HG02981 (cell line): ENCODE measurements at regions not wholly inside any gene's neighbourhood (a gene's known extent, or its start where the extent isn't known, plus 50 kb on each side); places are given as distances from the start of the nearest gene placed in this dataset.

Experiments used
- ATAC-seq: cut with Tn5 transposase; IDR thresholded peaks from one replicate; pipeline ENCODE4 v1.9.1; 2021; ENCODE audit warnings: mild to moderate bottlenecking, moderate library complexity; ENCODE audit not compliant: unreplicated experiment

DNA sequence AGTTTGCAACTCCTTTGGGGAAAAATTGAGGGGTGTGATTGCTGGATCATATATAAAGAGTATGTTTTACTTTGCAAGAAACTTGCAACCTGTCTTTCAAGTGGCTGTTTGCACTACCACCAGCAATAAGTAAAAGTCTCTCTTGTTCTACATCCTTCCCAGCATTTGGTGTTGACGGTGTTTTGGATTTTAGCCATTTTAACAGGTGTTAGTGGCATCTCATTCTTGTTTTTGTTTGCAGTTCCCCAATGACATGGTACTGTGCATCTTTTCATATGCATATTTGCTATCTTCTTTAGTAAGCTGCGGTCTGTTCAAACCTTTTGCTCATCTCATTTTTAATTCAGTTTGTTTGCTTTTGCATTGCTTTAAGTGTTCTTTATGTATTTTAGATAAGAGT is 535.5 kb downstream of the LRRIQ3 start:
- no peak for ATAC-seq

DNA sequence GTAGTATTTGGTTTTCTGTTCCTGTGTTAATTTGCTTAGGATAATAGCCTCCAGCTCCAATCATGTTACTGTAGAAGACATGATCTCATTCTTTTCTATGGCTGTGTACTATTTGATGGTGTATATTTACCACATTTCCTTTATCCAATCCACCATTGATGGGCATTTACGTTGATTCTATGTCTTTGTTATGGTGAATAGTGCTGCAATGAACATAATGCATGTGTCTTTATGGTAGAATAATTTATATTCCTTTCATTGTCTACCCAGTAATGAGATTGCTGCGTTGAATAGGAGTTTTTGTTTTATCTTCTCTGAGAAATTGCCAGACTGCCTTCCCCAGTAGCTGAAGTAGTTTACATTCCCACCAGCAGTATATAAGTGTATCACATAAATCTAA is 538.8 kb downstream of the LRRIQ3 start:
- no peak for ATAC-seq

DNA sequence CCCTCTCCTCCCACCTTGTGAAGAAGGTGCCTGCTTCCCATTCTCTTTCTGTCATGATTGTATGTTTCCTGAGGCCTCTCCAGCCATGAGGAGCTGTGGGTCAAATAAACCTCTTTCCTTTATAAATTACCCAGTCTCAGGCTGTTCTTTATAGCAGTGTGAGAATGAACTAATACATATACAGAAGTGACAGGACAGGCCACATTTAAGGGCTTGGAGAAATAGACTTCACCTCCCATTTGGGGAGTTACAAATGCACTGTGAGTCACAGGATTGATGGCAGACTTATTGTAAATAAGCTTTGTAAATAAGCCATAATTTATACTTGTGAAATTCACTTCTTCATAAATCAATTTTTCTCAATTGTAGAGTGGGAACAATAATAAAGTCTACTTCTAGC is 543.3 kb downstream of the LRRIQ3 start:
- no peak for ATAC-seq

DNA sequence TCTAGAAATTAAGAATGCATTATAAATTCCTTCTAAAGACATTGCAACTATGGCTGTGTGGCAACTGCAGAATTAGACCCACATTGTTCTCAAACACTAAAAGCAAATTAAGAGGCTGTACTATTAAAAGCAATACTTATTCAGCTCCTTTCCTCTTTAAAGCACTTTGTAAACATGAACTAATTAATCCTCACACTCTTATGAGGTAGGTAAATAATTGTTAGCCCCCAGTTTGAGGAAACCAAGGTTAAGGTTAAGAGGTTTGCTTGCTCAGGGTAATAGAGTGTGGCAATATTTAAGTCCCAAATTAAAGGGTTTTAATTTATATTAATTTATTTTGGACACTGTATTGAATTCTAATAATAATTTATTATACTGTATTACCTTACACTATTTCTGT is 553.8 kb downstream of the LRRIQ3 start:
- ATAC-seq, result no peak

DNA sequence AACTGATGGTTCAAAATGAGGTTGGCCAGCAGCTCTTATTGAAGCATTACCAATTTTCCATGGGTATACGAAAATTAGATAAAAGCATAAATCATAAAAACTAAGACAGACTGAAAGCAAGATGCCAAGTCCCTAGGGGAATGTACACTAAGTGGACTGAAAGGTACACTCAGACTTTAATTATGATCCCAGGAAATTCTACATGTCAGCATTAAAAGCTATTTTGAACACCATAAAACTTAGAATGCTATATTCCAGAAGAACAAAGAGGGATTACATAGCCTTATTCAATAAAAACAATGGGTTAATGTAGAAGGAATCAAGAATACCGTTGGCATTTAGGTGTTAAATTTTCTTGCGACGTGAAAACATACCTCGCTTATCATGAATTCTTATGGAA is 558.5 kb downstream of the LRRIQ3 start:
- no peak for ATAC-seq

DNA sequence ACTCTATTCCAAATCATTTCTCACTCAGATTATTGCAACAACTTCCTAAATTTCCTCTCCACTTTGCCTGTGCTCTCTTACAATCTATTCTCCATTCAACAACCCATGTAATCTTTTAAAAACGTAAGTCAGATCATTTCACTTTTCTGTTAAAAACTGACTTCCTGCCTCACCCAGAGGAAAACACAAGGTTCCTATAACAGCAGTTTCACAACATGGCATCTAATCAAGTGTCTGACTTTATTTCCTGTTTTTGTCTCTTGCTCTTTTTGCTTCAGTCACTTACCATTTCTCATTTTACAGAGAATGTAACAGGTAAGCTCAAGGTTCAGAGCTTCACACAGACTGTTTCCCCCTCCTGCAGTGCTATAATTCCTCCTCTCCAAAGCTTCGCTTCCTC is 560.7 kb downstream of the LRRIQ3 start:
- ATAC-seq, result no peak

DNA sequence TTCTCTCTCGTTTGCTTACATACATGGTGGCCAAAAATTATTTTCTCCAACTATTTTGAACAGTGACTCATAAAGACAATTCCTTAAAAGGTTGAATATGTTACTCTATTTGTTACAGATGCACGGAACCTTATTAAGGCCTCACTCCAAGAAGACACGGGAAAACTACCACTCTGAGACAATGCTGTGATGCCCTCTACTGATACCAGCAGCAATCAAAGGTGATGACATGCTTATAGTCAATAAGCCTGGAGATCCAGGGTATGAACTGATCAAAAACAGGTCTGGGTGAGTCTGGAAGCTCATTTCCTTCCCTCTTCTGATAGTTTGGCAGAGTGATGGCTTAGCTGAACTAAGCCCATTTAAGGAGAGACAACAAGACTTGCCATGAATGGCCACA is 563.0 kb downstream of the LRRIQ3 start:
- ATAC-seq, result no peak

DNA sequence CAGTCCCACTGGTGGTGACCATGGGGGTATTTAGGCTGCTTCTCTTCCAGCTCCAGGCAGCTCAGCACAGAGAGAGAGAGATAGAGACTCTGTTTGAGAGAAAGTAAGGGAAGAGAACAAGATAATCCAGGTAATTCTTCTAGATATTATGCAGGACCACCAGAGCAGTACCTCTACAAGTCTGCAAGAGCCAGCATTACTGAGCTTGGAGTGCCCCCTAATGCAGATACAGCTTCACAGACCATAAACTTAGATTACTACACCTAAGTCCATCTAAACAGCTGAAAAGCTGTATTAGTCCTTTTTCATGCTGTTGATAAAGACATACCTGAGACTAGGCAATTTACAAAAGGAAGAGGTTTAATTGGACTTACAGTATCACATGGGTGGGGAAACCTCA is 570.3 kb downstream of the LRRIQ3 start:
- ATAC-seq, result no peak

DNA sequence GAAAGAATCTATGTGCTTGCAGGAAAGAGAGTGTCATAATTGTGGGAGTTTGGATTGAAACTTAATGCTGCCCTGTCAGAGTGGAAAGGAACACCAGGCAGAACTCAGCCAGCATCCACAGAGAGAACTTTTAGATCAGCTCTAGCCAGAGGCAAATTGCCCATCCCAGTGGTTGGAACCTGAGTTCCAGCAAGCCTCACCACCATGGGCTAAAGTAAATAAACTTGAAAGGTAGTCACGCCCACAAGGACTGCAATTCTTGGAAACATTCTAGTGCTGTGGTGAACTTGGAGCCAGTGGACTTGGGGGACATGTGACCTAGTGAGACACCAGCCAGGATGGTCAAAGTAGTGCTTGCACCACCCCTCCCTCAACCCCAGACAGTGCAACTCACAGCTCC is 571.6 kb downstream of the LRRIQ3 start:
- ATAC-seq, result no peak

DNA sequence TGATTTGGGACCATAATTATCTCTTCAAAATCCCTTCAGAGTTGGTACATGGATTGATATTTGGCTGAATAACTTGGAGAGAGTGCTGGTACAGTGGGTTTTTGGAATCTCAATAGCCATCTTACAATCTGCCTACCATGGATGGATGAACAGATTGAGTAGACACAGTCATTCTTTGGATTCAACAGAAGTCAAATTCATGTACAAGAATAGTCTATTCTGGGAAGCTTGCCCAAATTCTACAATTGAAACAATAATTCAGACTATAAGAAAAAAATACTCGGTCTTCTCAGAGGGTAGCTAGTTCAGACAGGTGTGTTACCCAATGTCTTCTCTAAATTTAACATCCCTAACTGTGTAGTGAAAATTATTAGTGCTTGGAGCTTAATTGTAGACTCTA is 574.0 kb downstream of the LRRIQ3 start:
- no peak for ATAC-seq

DNA sequence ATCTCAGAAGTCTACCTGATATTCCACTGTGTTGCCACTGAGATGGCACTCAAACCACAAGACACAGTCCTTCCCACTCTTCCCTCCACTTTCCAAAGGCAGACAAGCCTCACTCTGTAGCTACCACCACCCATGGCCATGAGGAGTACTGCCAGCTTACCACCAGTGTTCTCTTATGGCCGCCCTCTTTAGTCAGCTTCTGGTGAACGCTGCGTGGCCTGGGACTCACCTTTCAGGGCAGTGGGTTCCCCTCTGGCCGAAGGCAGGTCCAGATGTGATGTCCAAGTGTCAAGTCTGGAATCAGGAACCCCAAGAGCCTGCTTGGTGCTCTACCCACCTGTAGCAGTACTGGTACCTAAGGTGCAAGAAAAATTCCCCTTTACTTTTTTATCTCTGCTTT is 580.8 kb downstream of the LRRIQ3 start:
- ATAC-seq, result no peak

DNA sequence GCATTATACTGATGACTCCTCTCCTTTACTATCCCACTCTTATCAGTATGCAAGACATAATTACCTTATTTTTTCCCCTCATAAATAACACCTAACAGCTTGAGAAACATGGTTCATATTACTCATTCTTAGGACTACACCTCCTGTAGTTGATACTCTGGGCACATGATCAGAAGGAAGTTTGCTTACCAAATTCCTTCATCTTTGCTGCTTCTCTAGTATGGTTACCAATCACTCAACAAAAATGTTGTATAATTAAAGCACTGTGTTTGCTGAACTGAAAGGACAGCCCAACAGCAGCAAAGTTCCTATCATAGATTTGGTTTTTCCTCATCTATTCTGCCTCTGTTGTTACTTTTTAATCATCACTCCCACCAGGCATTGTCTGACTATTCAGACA is 586.3 kb downstream of the LRRIQ3 start:
- no peak for ATAC-seq

DNA sequence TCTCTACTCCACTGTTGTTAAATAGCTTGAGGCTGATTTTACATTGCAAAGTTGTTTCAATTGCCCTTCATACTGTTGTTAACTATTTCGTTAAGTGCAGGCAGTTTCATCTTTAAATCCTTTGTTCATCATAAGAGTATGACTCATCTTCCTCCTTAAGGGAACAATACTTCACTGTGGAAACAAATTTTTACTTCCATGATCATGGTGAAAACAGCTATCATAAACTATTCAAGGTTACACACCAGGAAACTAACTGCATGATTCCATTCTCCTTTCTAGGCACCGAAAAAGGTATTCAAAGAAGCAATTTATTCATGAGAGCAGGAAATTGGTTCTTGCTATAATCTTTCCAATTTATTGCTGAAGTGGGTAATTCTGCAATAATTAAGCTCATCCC is 593.2 kb downstream of the LRRIQ3 start:
- no peak for ATAC-seq

DNA sequence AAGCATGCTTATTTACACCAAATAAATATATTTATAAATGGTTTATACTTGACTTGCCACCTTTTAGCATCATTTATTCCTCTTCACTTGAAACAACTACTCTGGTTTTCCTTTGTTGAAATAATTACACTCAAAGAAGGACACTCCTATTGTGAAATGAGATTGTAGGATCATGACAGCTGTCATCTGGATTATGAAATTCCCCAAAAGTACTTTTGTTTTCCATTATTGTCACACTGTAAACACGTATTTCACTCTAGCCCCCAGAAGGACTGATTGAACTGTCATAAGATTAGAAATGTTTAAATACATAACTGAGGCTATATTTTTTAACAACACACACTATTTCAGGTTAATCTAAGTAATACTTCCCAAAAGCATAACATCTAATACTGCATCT is 593.8 kb downstream of the LRRIQ3 start:
- ATAC-seq, result no peak

DNA sequence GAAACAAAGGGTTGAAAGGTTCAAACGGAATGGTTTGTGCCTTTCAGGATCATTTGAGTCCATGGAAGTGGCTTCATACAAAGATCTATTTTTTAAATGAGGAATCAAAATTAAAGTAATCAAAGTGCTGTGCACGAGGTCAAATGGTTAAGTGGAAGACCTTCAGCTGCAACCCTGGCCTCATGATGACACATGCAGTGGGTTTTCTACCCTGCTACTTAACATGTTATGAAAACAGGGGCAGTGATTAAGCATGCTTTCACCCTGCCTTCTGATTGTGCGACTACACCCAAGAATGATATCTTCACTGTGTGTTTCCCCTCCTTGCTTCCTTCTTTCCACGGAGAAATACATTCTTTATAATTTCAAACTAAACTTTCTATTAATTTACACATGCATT is 604.2 kb downstream of the LRRIQ3 start:
- no peak for ATAC-seq

DNA sequence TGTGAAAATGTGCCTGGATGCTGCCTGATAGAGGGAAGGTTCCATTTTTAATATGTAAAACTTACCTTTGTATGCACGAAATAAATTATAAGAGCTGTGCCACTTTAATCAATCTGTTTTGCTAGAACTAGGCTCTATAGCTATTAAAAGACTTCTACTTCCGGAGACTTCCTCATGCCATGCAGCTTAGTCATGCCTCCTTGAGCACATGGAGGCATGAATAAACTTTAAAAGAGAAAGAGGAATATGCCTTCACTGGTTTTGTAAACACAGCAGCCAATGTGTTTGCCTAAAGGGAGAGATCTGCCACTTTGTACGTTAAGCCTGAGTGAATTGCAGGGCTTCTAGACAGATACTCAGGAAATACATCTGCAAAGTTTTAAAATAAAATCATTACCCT is 604.6 kb downstream of the LRRIQ3 start:
- ATAC-seq, result no peak

DNA sequence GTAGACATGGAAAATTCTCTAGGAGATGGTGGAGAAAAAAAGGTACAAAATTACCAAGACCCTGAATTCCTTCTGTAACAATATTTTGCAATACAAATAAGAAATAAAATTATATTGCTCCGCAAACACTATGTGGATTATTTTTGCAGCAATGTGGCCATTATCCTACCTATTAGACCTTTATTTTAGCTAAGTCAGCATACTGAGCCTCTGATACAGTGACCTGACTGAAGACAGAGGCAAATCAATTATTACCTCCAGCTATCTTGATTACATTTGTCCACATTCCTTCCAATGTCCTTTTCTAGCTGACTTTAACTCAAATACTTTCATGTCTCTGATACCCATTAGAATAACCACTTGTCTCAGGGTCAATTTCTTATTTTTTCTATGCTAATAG is 610.9 kb downstream of the LRRIQ3 start:
- no peak for ATAC-seq

DNA sequence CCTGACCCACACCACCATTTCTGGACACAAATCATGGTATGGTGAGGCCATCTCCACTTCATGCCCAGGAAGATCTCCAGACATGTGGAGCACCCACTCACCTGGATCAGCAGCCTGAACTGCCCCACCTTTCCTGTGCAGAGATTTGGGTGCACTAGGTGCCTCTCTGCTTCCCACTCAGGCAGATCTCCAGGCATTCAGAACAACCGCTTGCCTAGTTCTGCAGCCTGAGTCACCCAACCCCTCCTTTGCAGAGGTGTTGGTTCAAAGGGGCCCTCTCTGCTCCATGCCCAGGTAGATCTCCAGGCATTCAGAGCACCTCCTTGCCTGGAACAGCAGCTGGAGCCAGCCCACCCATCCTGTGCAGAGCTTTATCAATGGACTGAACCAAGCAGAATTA is 620.8 kb downstream of the LRRIQ3 start:
- ATAC-seq, result no peak

DNA sequence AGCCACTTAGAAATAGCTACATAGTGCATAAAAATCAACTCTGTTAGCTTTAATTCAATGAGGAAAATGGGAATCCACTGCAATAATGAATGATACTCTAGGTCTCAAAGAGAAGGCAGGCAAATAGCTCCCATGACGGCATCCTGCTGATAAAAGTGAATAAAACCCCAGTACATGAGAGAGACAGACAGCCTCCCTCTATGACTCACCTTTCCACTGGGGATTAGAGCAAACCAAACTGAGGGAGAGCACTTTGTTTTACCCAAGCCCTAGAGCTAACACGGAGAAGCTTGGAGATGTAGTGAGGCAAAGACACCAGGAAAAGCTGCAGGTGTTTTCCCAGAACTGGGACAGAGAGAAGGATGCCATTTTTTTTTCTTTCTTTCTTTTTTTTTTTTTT is 621.9 kb downstream of the LRRIQ3 start:
- ATAC-seq, result no peak

DNA sequence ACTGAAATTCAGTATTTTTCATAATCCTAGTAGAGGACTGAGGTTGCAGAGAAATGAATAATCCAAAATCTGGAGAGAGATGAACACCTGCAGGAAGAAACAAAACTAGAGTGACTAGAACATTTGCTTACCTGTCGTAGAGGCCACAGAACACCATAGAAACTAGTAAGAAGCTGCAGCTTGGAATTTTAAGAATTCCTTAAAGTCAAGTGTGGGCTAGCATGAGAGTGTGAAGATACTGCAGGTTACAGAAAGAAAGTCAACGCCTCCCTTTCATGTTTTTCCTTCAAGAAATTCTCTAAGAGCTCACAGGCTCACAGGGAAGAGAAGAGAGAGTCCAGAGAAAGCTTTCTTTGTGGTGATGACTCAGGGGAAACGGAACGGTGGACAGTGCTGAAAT is 633.7 kb downstream of the LRRIQ3 start:
- no peak for ATAC-seq

DNA sequence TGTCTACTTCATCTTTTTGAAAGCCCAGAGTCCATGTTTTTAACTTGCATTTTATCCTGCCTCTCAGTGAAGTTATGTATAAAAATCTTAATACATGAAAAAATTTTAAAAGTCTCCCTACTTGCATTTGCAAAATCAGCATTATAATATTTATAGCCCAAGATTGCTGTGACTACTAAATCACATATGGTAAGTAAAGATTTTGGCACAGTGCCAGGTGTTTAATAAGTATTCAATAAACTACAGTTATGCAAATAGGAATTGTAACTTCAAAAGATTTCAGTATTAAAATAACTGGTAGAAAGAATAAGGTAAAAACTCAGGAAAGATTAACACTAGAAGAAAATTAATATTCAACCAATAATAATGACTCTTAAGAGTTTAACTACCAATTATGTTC is 641.7 kb downstream of the LRRIQ3 start:
- no peak for ATAC-seq

DNA sequence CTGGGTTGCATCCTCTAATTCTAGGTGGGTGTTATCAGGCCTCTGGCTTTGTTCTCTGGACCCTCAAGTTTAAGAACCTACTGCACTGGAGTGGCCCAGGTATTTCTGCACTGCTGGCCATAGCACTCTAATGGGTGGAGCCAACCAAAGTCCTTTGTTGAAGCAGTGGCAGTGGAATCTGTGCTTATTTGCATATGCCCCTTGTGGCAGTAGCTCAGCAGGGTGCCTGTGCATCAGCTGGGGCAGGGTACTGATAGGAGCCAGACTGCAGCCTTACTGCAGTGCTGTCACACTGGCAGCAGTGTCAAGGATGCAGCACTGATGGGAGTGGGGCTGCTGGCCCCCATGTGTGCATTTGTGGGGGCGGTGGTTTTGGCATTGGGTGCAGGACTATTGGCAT is 660.6 kb downstream of the LRRIQ3 start:
- ATAC-seq, result no peak

DNA sequence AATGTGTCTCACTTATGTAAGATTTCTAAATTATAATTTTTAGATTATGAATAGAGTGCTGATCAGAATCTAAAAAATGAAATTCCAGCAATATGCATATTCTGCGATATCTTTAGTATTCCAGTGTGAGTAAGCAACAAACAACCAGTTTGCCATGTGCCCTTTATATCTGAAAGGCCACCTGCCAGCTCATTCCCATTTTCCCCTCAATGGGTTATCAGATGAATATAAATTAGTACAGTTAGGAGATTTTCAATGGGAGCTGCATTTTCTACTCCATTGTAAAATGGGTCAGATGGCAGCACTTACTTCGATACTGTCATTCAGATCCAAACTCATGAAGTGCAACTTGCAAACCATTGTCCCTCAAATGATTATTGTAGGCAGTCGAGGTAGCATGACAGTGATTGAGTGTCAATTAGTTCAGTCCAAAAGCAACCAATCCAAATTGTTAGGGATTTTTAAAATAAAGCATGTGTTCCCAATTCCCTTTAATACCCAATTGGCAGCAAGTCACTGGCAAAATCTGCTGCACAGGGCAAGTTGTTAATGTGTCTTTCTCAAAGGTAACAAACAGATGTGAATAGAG is 680.3 kb downstream of the LRRIQ3 start:
- ATAC-seq, result no peak

DNA sequence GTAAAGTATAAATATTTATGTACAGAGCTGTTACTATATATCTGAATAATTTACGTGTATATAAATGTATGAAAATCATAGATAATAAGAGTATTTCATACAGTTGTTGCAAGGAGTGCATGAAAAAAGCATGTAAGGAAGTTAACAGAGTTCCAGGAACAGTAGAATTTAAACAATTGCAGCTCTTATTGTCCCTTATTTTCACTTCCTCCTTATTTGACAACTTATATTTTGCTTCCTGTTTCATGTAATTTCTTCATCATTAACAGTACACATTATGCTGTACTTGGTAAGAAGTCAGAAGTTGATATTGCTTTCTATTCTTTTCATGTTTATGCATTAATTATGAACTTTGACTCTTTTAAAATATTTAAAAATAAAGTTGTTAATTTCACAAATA is 681.5 kb downstream of the LRRIQ3 start:
- no peak for ATAC-seq
